K562 (cell line): ENCODE measurements at regions not wholly inside any gene's neighbourhood (a gene's known extent, or its start where the extent isn't known, plus 50 kb on each side); places are given as distances from the start of the nearest gene placed in this dataset.

Experiments
- ARNT ChIP-seq, 2 experiments: fragments of 450-650 bp; IDR thresholded peaks; 2 replicates each; pipeline ENCODE4 v1.6.1; 2016; ENCODE audit warnings: mild to moderate bottlenecking in 1 of 2
- ATF2 ChIP-seq: sonication (generic); formaldehyde crosslinking; IDR thresholded peaks from 2 replicates; pipeline ENCODE4 v1.8.1; 2022; ENCODE audit warnings: missing genetic modification reagents
- BRD4 ChIP-seq: fragments of 200-600 bp; sonication (generic); IDR thresholded peaks from 2 replicates; pipeline ENCODE4 v1.6.1; 2017; ENCODE audit warnings: inconsistent platforms
- BRD9 ChIP-seq: fragments of 450-650 bp; IDR thresholded peaks from 2 replicates; pipeline ENCODE4 v1.6.1; 2018; ENCODE audit warnings: low read depth; ENCODE audit not compliant: partially characterized antibody
- BRF1 ChIP-seq: IDR thresholded peaks from 3 replicates; pipeline ENCODE4 v1.6.1; 2011; ENCODE audit warnings: borderline replicate concordance, mild to moderate bottlenecking; ENCODE audit not compliant: insufficient read length; ENCODE audit errors: extremely low read depth
- ESRRA ChIP-seq: fragments of 450-650 bp; IDR thresholded peaks from 2 replicates; pipeline ENCODE4 v1.6.1; 2014; ENCODE audit warnings: low read depth, mild to moderate bottlenecking, moderate library complexity, borderline replicate concordance
- EZH2 ChIP-seq: IDR thresholded peaks from 2 replicates; pipeline ENCODE4 v1.6.1; 2012; ENCODE audit warnings: low read depth, mild to moderate bottlenecking, inconsistent platforms, low read length, borderline replicate concordance
- HDAC6 ChIP-seq: IDR thresholded peaks from 2 replicates; pipeline ENCODE4 v1.6.1; 2012; ENCODE audit warnings: low read depth, mild to moderate bottlenecking, control low read depth, inconsistent platforms, low read length, moderate library complexity
- IRF1 ChIP-seq: sonication (generic); formaldehyde crosslinking; IDR thresholded peaks from 2 replicates; pipeline ENCODE4 v1.8.0; 2022; ENCODE audit warnings: missing genetic modification reagents, mild to moderate bottlenecking, borderline replicate concordance
- KLF1 ChIP-seq: fragments of 450-650 bp; IDR thresholded peaks from 2 replicates; pipeline ENCODE4 v1.6.1; 2016; ENCODE audit warnings: missing genetic modification characterization, missing compliant biosample characterization
- KLF6 ChIP-seq: fragments of 250-450 bp; sonication (Bioruptor Pico); IDR thresholded peaks from 2 replicates; pipeline ENCODE4 v1.4.0; 2020; ENCODE audit warnings: mild to moderate bottlenecking, moderate library complexity, borderline replicate concordance
- NFATC3 ChIP-seq: fragments of 450-650 bp; IDR thresholded peaks from 2 replicates; pipeline ENCODE4 v1.6.1; 2017; ENCODE audit warnings: mild to moderate bottlenecking
- NR2F6 ChIP-seq: fragments of 450-650 bp; formaldehyde crosslinking; IDR thresholded peaks from 2 replicates; pipeline ENCODE4 v1.4.0; 2020; ENCODE audit warnings: mild to moderate bottlenecking
- RBBP5 ChIP-seq: fragments of 200-600 bp; sonication (generic); IDR thresholded peaks from 2 replicates; pipeline ENCODE4 v1.6.1; 2012; ENCODE audit warnings: borderline replicate concordance, mild to moderate bottlenecking, low read length, control low read depth, inconsistent platforms; ENCODE audit not compliant: insufficient read depth, poor library complexity, severe bottlenecking
- RBFOX2 ChIP-seq: fragments of 200-400 bp; formaldehyde crosslinking; IDR thresholded peaks from 2 replicates; pipeline ENCODE4 v1.6.1; 2017; ENCODE audit warnings: low read depth, mild to moderate bottlenecking, low read length, moderate library complexity
- SFPQ ChIP-seq: fragments of 200-400 bp; formaldehyde crosslinking; IDR thresholded peaks from 2 replicates; pipeline ENCODE4 v1.6.1; 2017; ENCODE audit warnings: mild to moderate bottlenecking, low read depth, low read length, moderate library complexity
- TBP ChIP-seq: optimal IDR thresholded peaks from 2 replicates; pipeline ENCODE3; 2011; ENCODE audit warnings: low read depth, low read length, improper control_type of control experiment
- TSHZ1 ChIP-seq: fragments of 250-450 bp; sonication (Bioruptor Pico); IDR thresholded peaks from 2 replicates; pipeline ENCODE4 v1.4.0; 2020; ENCODE audit warnings: mild to moderate bottlenecking, moderate library complexity
- ZNF668 ChIP-seq: fragments of 250-450 bp; sonication (Bioruptor Pico); IDR thresholded peaks from 2 replicates; pipeline ENCODE4 v1.8.0; 2022; ENCODE audit warnings: mild to moderate bottlenecking, inconsistent platforms
- ZNF780A ChIP-seq: fragments of 250-450 bp; sonication (Bioruptor Pico); IDR thresholded peaks from 2 replicates; pipeline ENCODE4 v1.5.0; 2021; ENCODE audit warnings: mild to moderate bottlenecking

GRCh38 chr7:140242057-140243031, 65.6 kb upstream of the KDM7A start (continued):
- TF ChIP-seq ZNF668 (CRISPR knock-in tag) (no peak), RBBP5 (peak; percentile 82), EZH2 (no peak), TBP (peak; percentile 44), SFPQ (no peak), ZNF780A (CRISPR knock-in tag) (no peak), NFATC3 (no peak), ATF2 (CRISPR knock-in tag) (no peak), NR2F6 (CRISPR knock-in tag) (no peak), IRF1 (CRISPR knock-in tag) (no peak), ARNT (IDR thresholded peaks at IDR 0.05) (peak in 1 of 2 experiments; percentile 31; a peak in 2 of 4 replicates), TSHZ1 (CRISPR knock-in tag) (no peak), HDAC6 (no peak), KLF6 (CRISPR knock-in tag) (no peak), BRD4 (no peak), ESRRA (peak; percentile 50), KLF1 (tag) (no peak), RBFOX2 (0 out of 2 replicates have a peak, but pooled peaks have one; percentile 45), BRF1 (no peak), BRD9 (no peak)
